HG02610 (cell line): ENCODE measurements at regions not wholly inside any gene's neighbourhood (a gene's known extent, or its start where the extent isn't known, plus 50 kb on each side); places are given as distances from the start of the nearest gene placed in this dataset.
"Not testable (repeated sequence)": the region's sequence is repeated elsewhere in the genome, so short reads cannot be mapped to it uniquely, and the experiment has no call there.

Experiments used
- ATAC-seq: cut with Tn5 transposase; IDR thresholded peaks from one replicate; pipeline ENCODE4 v1.9.1; 2021; ENCODE audit warnings: mild to moderate bottlenecking, moderate library complexity; ENCODE audit not compliant: unreplicated experiment

GRCh38 chr2:129354631-129355030, 624.8 kb upstream of the RAB6C start:
- ATAC-seq = no peak

DNA sequence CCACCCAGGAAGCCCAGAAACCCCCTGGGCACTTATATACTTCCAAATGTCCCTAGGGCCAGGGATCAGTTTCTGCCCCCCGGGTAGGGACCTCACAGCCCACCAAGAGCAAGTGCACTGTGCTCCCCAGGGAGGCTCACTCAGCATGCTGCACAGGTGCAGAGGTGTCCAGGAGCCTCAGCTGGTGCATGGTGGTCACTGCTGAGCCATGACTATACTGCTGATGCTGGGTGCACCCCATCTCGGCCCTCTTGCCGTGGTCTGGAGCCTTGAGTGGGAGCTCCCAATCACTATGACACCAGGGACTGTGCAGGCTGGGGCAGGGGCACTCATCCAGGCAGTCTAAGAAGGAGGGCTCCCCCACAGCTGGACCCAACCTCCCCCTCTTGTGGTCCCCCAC, 617.8 kb upstream of the RAB6C start:
- no peak for ATAC-seq

- ATAC-seq = no peak
These were observed 613.2 kb upstream of the RAB6C start for GRCh38 chr2:129366263-129366662.

DNA sequence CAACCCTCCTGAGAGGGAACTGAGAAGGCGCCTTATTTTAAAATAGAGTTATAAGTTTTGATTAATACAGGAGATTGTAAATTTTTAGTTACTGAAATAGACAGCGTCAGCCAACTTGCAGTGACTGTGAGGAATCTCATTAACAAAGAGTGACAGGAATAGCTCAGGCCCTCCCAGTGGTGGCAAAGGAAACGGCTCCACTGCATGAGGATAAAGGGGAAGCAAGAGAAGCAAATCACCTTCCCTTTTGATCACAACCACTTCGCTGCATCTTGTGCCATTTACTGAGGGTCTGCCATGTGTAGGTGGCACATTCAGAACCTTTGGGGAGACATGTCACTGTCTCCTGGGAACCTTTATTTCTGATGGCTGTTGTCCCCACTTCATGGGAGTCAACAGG, 612.4 kb upstream of the RAB6C start:
- no peak for ATAC-seq

DNA sequence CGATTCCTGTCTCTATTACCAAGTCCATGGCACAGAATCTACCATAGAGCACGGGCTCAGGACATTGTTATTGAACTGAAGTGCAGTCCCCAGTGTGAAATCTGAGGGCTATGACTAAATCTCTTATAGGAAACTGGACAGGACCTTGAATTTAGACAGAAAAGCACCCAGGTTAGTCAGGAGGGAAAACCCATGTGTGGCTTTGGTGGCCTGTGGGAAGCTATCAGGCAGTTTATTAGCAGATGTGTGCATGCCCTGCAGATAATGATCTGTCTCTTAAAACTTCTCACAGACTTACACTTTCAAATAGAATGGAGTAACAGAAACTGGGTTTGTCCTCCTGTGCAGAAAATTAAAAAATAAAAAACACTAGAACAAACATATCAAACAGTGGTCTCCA, 610.0 kb upstream of the RAB6C start:
- ATAC-seq = peak; percentile 79

GRCh38 chr2:129374452-129374851, 605.0 kb upstream of the RAB6C start:
- ATAC-seq = no peak

DNA sequence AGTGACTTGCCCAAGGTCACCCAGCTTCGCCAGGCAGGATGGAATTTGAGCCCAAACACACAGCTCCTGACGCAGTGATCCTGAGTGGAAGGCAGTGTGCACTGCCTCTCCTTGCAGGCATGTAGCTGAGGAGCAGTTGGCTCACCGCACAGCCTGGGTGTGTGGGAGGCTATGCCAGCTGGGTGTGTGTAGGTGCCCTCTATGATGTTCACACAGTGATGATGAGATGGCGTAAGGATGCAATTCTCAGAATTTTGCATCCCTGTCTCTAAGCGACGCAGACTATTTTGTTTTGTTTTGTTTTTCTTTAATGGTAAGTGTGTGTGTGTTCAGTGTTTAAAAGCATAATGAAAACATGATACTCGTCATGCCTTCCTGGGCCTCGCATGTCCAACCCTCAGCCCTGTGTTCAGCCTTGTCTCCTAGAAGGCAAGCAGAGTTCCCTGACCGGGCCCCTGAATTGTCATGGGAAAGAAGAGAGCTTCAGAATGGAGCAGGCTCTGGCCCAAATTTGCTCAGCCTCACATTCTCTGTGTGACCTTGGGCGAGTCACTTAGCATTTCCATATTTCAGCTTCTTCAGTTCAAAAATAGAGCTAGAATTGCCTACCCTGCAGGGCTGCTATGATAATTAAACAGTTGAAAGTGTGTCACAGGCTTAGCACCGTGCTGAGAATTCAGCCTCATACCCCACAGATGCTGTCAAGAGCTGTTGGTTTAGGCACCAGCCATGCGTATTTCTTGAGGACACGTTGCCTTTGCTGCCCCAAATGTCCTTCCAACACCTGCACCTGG, 603.6 kb upstream of the RAB6C start:
- no peak for ATAC-seq

GRCh38 chr2:129376426-129377077, 602.9 kb upstream of the RAB6C start:
- ATAC-seq = no peak

GRCh38 chr2:129377078-129377469, 602.4 kb upstream of the RAB6C start:
- no peak for ATAC-seq

- ATAC-seq = no peak
These were observed 601.3 kb upstream of the RAB6C start for GRCh38 chr2:129378186-129378585.

DNA sequence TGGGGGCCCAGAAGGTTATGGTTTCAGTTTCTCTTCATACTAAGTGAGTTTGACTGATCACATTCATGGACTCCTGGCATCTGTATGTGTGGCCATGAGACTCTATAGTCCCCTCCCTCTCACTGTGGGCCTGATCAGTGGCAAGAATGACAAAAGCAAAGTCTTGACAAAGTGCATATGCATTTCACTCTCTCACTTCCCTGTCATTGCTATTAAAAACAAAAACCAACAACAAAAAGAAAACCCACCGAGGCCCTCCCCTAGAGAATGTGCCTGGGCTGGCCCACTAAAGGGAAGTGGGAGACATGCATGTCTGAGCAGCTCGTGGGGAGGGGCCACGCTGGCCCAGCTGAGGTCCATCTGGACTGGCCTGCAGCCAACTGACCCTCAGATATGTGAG, 600.1 kb upstream of the RAB6C start:
- no peak for ATAC-seq

GRCh38 chr2:129381789-129382188, 597.7 kb upstream of the RAB6C start:
- no peak for ATAC-seq

DNA sequence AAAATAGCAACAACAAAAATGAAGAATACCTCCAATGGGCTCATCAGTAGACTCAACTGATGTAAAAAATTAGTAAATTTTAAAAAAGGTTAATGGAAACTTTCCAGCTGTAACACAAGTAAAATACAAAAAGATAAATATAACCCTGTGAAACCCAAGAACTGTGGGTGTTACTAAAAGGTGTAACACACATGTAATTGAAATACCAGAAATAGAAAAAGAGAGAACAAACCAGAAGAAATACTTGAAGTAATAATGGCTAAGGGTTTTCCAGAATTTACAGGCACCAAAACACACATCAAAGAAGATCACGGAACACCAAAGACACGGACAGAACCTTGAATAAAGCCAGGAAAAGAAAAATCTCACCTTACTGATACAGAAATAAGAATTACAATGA, 590.6 kb upstream of the RAB6C start:
- no peak for ATAC-seq

DNA sequence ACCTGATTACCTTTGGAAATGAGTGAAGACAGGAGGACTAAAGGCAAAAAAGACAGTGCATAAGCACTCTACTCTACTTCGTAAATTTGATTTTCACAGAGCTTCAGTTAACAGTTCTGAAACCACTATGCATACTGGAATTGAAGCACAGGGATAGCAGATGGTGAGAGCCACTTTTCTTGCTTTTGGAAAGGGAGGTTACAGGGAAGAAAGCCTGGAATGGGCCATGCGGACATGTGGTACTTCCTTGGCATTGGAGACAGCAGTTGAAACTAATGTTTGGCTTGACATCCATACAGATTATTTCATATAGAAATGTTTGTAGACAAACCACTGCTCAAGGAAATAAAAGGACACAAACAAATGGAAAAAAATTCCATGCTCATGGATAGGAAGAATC, 585.6 kb upstream of the RAB6C start:
- no peak for ATAC-seq

DNA sequence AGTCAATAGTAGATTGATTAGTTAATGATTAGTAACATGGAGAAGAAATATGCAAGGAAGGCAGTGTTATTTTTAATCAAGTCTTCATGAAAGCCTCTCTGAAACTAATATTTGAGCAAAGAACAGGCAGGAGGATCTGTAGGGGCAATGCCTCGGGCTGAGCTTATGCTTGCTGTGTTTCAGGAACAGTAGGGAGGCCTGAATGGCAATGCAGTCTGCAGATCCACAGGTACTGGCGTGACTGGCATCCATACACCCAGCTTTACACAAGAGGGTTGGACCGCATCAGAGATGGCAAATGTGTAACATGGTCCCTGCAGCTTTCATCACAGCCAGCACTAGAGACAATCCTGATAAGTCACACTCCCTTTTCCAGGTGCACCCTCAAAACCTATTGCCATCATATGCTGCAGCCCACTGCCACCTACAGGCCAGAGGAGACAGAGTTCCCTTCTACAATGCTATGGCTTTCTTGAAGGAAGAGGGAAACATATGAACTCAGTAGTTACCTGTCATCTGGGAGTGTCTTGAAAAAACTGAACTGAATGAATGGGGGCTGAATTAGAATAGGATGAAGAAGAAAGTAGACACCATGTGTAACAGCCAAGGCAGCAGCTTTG, 582.4 kb upstream of the RAB6C start:
- peak; percentile 69 for ATAC-seq

- ATAC-seq = no peak
These were observed 578.6 kb upstream of the RAB6C start for GRCh38 chr2:129400826-129401225.

GRCh38 chr2:129402076-129402475, 577.4 kb upstream of the RAB6C start:
- no peak for ATAC-seq

DNA sequence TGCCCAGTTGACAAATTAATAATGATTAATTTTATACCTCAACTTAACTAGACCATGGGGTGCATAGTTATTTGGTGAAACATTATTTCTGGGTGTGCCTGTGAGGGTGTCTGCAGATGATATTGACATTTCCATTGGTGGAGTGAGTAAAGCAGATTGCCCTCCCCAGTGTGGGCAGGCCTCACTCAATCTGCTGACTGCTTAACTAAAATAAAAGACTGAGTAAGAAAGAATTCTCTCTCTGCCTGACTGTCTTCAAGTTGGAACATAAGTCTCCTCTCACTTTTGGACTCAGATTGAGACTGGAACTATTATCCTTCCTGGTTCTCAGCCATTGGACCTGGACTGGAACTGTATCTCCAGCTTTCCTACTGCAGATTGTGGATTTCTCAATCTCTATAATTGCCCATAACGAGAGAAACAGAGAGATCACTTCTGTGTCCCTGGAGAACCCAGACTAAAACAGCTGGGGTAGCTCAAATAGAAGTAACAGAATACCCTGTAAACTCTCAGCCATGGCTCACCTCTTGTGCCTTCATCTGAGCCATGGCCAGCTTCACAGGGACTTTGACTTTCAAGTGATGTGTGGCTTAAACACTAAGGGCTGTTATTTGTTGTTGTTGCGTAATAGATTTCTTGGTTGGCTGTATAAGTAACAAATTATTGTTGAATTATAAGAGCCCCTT, 575.3 kb upstream of the RAB6C start:
- ATAC-seq = no peak

- ATAC-seq = no peak
These were observed 570.9 kb upstream of the RAB6C start for GRCh38 chr2:129408570-129408969.

DNA sequence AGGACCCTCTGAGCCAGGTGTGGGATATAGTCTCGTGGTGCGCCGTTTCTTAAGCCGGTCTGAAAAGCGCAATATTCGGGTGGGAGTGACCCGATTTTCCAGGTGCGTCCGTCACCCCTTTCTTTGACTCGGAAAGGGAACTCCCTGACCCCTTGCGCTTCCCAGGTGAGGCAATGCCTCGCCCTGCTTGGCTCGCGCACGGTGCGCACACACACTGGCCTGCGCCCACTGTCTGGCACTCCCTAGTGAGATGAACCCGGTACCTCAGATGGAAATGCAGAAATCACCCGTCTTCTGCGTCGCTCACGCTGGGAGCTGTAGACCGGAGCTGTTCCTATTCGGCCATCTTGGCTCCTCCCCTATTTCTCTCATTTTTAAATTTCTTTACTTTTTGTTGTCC, 562.4 kb upstream of the RAB6C start:
- not testable (repeated sequence) for ATAC-seq

- no peak for ATAC-seq
These were observed 557.4 kb upstream of the RAB6C start for GRCh38 chr2:129422028-129422427.
